Astrocyte of the spinal cord (primary cell): ENCODE measurements at regions not wholly inside any gene's neighbourhood (a gene's known extent, or its start where the extent isn't known, plus 50 kb on each side); places are given as distances from the start of the nearest gene placed in this dataset.

Experiments
- DNase-seq: peaks from one replicate; pipeline ENCODE4 v3.0.0; 2011; ENCODE audit warnings: low read depth, low spot score
- H3K4me3 ChIP-seq: 2 replicates; pipeline ENCODE4 v1.5.1; 2011; ENCODE audit warnings: low read depth, mild to moderate bottlenecking, low read length, moderate library complexity
- in situ Hi-C: cut with HindIII; loops from 2 replicates; pipeline ENCODE4 v1.10.0; 2017; ENCODE audit warnings: low sequenced_read_pairs
- TF ChIP-seq, protein P1 (sequence below): IDR thresholded peaks from 2 replicates; pipeline ENCODE4 v1.5.1; 2012; ENCODE audit warnings: low read depth, mild to moderate bottlenecking, low read length, inconsistent platforms

- no peak overlapping the region for H3K4me3 ChIP-seq
- in situ Hi-C loops = no loop called here
- TF ChIP-seq, protein P1, sequence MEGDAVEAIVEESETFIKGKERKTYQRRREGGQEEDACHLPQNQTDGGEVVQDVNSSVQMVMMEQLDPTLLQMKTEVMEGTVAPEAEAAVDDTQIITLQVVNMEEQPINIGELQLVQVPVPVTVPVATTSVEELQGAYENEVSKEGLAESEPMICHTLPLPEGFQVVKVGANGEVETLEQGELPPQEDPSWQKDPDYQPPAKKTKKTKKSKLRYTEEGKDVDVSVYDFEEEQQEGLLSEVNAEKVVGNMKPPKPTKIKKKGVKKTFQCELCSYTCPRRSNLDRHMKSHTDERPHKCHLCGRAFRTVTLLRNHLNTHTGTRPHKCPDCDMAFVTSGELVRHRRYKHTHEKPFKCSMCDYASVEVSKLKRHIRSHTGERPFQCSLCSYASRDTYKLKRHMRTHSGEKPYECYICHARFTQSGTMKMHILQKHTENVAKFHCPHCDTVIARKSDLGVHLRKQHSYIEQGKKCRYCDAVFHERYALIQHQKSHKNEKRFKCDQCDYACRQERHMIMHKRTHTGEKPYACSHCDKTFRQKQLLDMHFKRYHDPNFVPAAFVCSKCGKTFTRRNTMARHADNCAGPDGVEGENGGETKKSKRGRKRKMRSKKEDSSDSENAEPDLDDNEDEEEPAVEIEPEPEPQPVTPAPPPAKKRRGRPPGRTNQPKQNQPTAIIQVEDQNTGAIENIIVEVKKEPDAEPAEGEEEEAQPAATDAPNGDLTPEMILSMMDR = no peak
- no peak for DNase-seq
Observed at GRCh38 chr15:96732704-96733103, 402.2 kb downstream of the NR2F2 start.

- H3K4me3 ChIP-seq = no peak overlapping the region
- TF ChIP-seq, protein P1 = no peak
- in situ Hi-C loops = no loop called here
- DNase-seq = no peak
Observed at GRCh38 chr15:96733721-96734120, 403.2 kb downstream of the NR2F2 start.

DNA sequence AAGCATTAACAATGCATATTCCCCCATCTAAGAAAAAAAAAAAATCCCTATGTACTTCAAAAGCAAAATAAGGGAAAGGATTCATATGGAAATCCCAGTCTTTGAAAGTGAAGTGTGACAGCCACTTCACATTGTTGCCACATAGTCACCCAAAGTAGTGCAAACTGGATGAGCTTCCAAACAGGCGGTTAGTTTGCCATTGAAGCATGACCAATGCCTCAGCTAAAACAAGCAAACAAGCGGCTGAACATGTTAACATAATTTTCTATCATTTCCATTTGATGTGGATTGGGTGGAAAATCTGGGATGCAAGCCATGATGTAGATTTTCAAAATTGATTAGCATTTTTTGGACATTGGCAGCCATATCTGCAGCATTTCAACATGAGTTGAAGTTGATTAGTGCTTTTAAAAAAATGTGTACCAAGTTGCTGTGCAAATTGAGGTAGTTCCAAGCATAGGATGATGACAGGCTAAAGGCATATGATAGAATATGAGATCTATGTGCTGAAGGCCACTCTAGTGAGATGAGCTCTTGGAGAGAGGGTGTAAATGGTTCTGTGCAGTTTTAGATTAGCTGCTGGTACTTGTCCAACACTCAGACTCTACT lies 405.2 kb downstream of the NR2F2 start:
- H3K4me3 ChIP-seq = no peak overlapping the region
- TF ChIP-seq, protein P1 = no peak
- in situ Hi-C loops = no loop called here
- DNase-seq = no peak

DNA sequence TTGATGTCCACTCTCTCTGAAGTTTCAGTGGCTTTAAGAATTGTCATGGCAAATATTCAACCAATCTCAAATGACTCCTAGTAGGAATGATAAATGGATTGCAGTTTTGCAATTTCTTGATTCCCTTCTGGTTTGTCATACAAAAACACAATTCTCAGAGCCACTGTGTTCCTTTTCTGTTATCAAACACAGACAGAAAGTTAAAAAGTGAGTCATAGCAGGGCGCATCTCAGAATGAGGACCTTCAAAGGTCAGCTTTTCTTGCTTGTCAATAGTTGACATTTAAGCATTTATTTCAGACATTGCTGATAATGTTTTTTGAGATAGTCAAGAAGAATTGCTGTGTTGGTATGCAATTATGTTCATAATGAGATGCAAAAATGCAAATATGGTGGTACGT lies 405.9 kb downstream of the NR2F2 start:
- in situ Hi-C loops = no loop called here
- TF ChIP-seq, protein P1 = no peak
- DNase-seq = no peak
- H3K4me3 ChIP-seq = no peak overlapping the region

GRCh38 chr15:96737408-96737807 lies 406.9 kb downstream of the NR2F2 start:
- TF ChIP-seq, protein P1 = no peak
- no peak for DNase-seq
- in situ Hi-C loops = no loop called here
- H3K4me3 ChIP-seq = no peak overlapping the region

DNA sequence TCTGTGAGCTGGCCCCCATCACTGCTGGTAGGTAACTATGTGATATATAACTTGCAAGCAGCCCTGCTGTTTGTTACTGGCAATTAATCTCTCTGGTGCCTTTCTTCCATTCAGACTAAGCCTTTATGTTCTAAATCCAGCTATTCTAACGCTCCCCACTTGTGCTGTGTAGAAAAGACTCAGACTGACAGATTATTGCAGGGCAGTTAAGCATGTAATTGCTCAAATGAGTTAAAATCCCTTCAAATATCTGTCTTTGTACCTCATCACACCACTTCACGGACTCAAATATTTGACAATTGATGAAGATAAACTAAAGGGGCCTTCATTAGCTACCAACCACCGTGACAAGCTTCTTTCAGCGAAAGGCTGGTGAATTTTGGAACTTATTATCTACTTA lies 416.2 kb downstream of the NR2F2 start:
- H3K4me3 ChIP-seq = no peak overlapping the region
- in situ Hi-C loops = no loop called here
- no peak for DNase-seq
- TF ChIP-seq, protein P1 = no peak

- in situ Hi-C loops = no loop called here
- no peak overlapping the region for H3K4me3 ChIP-seq
- DNase-seq = no peak
- TF ChIP-seq, protein P1 = no peak
Observed at GRCh38 chr15:96747291-96747690, 416.8 kb downstream of the NR2F2 start.
